Prostate gland (tissue), 2 donors: ENCODE measurements at regions not wholly inside any gene's neighbourhood (a gene's known extent, or its start where the extent isn't known, plus 50 kb on each side); places are given as distances from the start of the nearest gene placed in this dataset.
"Not testable (repeated sequence)": the region's sequence is repeated elsewhere in the genome, so short reads cannot be mapped to it uniquely, and the experiment has no call there.

Experiments
- DNase-seq: peaks from one replicate; pipeline ENCODE4 v3.0.0-alpha.2; 2019; ENCODE audit warnings: low spot score
- H3K27ac ChIP-seq, 2 donors: fragments of 200-600 bp; sonication (generic); 2 replicates each; pipeline ENCODE4 v1.5.1; 2017 to 2019
- H3K27me3 ChIP-seq: fragments of 200-600 bp; sonication (generic); replicated peaks from 2 replicates; pipeline ENCODE4 v1.5.1; 2019; ENCODE audit not compliant: insufficient read depth
- H3K36me3 ChIP-seq, 2 donors: fragments of 200-600 bp; sonication (generic); 1 replicate in 1 of 2; 2 replicates in 1 of 2; pipeline versions ENCODE4 v1.5.1 to v1.8.1; 2017 to 2019
- H3K4me1 ChIP-seq: fragments of 200-600 bp; sonication (generic); replicated peaks from 2 replicates; pipeline ENCODE4 v1.5.1; 2019
- H3K4me3 ChIP-seq, 2 donors: fragments of 200-600 bp; sonication (generic); 2 replicates each; pipeline ENCODE4 v1.5.1; 2017 to 2019
- H3K9me3 ChIP-seq: fragments of 200-600 bp; sonication (generic); 2 replicates; pipeline ENCODE4 v1.5.1; 2017
- CTCF ChIP-seq, 4 experiments: fragments of 200-600 bp in 2 of 4; fragments of 450-650 bp in 2 of 4; sonication (generic) in 2 of 4; IDR thresholded peaks; 1 replicate in 3 of 4; 2 replicates in 1 of 4; pipeline ENCODE4 v1.5.1; 2016 to 2019; ENCODE audit warnings: antibody characterized with exemption in 4 of 4, mild to moderate bottlenecking in 2 of 4, moderate library complexity in 2 of 4
- POLR2A ChIP-seq: fragments of 450-650 bp; IDR thresholded peaks from one replicate; pipeline ENCODE4 v1.6.1; 2016; ENCODE audit warnings: antibody characterized with exemption, mild to moderate bottlenecking
- POLR2AphosphoS5 ChIP-seq: sonication (generic); formaldehyde crosslinking; IDR thresholded peaks from one replicate; pipeline ENCODE4 v1.6.1; 2017; ENCODE audit warnings: antibody characterized with exemption
- WGBS: methylation state at CpG from one replicate; pipeline ENCODE4 v1.1.5; 2018; 5-methylcytosine and 5-hydroxymethylcytosine counted together
- intact Hi-C: fragments of 100-400 bp; cut with DNase I; formaldehyde crosslinking; loops from one replicate; pipeline ENCODE4 v1.14.2; 2022

GRCh38 chr7:9124320-9124719, 690.9 kb downstream of the NXPH1 start:
- Histone ChIP-seq H3K4me3 (no peak overlapping the region), H3K9me3 (no peaks in the 10 kb centered on the region), H3K27ac (no peak overlapping the region), H3K27me3 (no peaks in the 10 kb centered on the region), H3K36me3 (no peaks in the 10 kb centered on the region), H3K4me1 (no peaks in the 10 kb centered on the region)
- intact Hi-C loops = no loop called here
- TF ChIP-seq POLR2AphosphoS5 (no peak), POLR2A (no peak), CTCF (IDR thresholded peaks at IDR 0.05) (no peak)
- no peak for DNase-seq
- WGBS = 56% methylated on average over 2 of the region's 2 CpGs

GRCh38 chr7:9125246-9125645, 691.8 kb downstream of the NXPH1 start:
- H3K4me1 ChIP-seq = no peaks in the 10 kb centered on the region
- intact Hi-C loops = no loop called here
- DNase-seq = no peak

GRCh38 chr7:9127901-9128300, 694.5 kb downstream of the NXPH1 start:
- Histone ChIP-seq H3K4me1 (no peaks in the 10 kb centered on the region), H3K36me3 (no peaks in the 10 kb centered on the region), H3K9me3 (no peaks in the 10 kb centered on the region), H3K27me3 (no peaks in the 10 kb centered on the region), H3K4me3 (no peak overlapping the region), H3K27ac (no peak overlapping the region)
- TF ChIP-seq POLR2AphosphoS5 (no peak), CTCF (IDR thresholded peaks at IDR 0.05) (no peak), POLR2A (no peak)
- intact Hi-C loops = no loop called here
- no peak for DNase-seq
- WGBS = 86% methylated on average over 5 of the region's 5 CpGs

More at GRCh38 chr7:9125246-9125645, 691.8 kb downstream of the NXPH1 start:
- Histone ChIP-seq H3K27ac (no peak overlapping the region), H3K36me3 (no peaks in the 10 kb centered on the region), H3K9me3 (no peaks in the 10 kb centered on the region), H3K27me3 (no peaks in the 10 kb centered on the region), H3K4me3 (no peak overlapping the region)
- no peak for TF ChIP-seq POLR2A
- TF ChIP-seq POLR2AphosphoS5 = no peak
- no peak for TF ChIP-seq CTCF (IDR thresholded peaks at IDR 0.05)

- no peak overlapping the region for H3K4me3 ChIP-seq
- 32% methylated on average over 1 of the region's 1 CpG for WGBS
- H3K27me3 ChIP-seq = no peaks in the 10 kb centered on the region
- H3K9me3 ChIP-seq = no peaks in the 10 kb centered on the region
- no peak for TF ChIP-seq POLR2A
- no peak for TF ChIP-seq POLR2AphosphoS5
- TF ChIP-seq CTCF (IDR thresholded peaks at IDR 0.05) = no peak
- intact Hi-C loops = no loop called here
- H3K36me3 ChIP-seq = no peaks in the 10 kb centered on the region
- no peak overlapping the region for H3K27ac ChIP-seq
- DNase-seq = no peak
- no peaks in the 10 kb centered on the region for H3K4me1 ChIP-seq
Measured at GRCh38 chr7:9148687-9149086, 715.3 kb downstream of the NXPH1 start.

- WGBS = 84% methylated on average over 4 of the region's 4 CpGs
Measured at GRCh38 chr7:9149499-9150082, 716.2 kb downstream of the NXPH1 start.

GRCh38 chr7:9163691-9164090, 730.3 kb downstream of the NXPH1 start:
- H3K27ac ChIP-seq, DNase-seq, H3K27me3 ChIP-seq, H3K36me3 ChIP-seq, H3K4me1 ChIP-seq, H3K9me3 ChIP-seq, intact Hi-C loops, H3K4me3 ChIP-seq: not testable (repeated sequence)

More at GRCh38 chr7:9149499-9150082, 716.2 kb downstream of the NXPH1 start:
- no peaks in the 10 kb centered on the region for H3K9me3 ChIP-seq
- no peak overlapping the region for H3K4me3 ChIP-seq
- no peaks in the 10 kb centered on the region for H3K4me1 ChIP-seq
- TF ChIP-seq POLR2AphosphoS5 (no peak), CTCF (IDR thresholded peaks at IDR 0.05) (no peak), POLR2A (no peak)
- H3K36me3 ChIP-seq = no peaks in the 10 kb centered on the region
- intact Hi-C loops = no loop called here
- no peak overlapping the region for H3K27ac ChIP-seq
- H3K27me3 ChIP-seq = no peaks in the 10 kb centered on the region
- no peak for DNase-seq
